ENCODE measurements at regions not wholly inside any gene's neighbourhood (a gene's known extent, or its start where the extent isn't known, plus 50 kb on each side); places are given as distances from the start of the nearest gene placed in this dataset.

GRCh38 chr2:4972472-4972871 is 719.7 kb upstream of the SOX11 start:
- Histone ChIP-seq H3K4me1 (ENCODE audit: insufficient read depth, low read length, poor library complexity, severe bottlenecking) (no peaks in the 10 kb centered on the region), H3F3A (ENCODE audit: low read depth) (no peaks in the 10 kb centered on the region), H3K9ac (ENCODE audit: low read depth, low read length, poor library complexity, severe bottlenecking) (no peak overlapping the region), H2AFZ (ENCODE audit: low read length) (no peak overlapping the region), H3K36me3 (ENCODE audit: insufficient read depth, low read length) (no peaks in the 10 kb centered on the region), H3K9me3 (ENCODE audit: insufficient read depth, low read depth, low read length) (0 out of 2 replicates have a peak, but pooled peaks cover 5% of the 10 kb centered on the region), H3K4me2 (ENCODE audit: low read depth, low read length, poor library complexity, severe bottlenecking) (no peak overlapping the region), H3K27me3 (ENCODE audit: insufficient read depth, low read length, poor library complexity, severe bottlenecking) (no peaks in the 10 kb centered on the region), H3K4me3 (ENCODE audit: low read length, poor library complexity, severe bottlenecking) (no peak overlapping the region), H4K20me1 (ENCODE audit: insufficient read depth, low read length, poor library complexity, severe bottlenecking) (no peaks in the 10 kb centered on the region), H3K9me2 (replicated peaks; ENCODE audit: low read depth, low read length) (no peaks in the 10 kb centered on the region), H3K79me2 (ENCODE audit: insufficient read depth, low read length) (no peaks in the 10 kb centered on the region)
- no peak for TF ChIP-seq CTCF (conservative IDR thresholded peaks at IDR 0.05; ENCODE audit: low read length)
- TF ChIP-seq EZH2phosphoT487 (IDR thresholded peaks at IDR 0.05; ENCODE audit: borderline replicate concordance), result no peak

DNA sequence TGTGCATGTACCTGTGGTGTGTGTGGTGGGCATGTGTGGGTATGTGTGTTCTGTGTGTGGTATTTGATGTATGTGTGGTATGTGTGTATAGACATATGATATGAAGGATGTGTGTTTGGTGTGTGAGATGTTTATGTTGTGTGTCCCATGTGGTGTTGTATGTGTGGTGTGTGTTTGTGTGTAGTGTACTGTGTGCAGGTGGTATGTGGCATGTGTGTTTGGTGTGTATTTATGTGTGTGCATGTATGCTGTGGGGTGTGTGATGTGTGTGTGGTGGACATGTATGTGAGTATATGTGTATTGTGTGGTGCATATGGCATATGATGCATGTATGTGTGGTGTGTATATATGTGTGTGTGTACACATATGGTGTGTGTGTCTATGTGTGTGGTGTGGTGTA is 718.8 kb upstream of the SOX11 start:
- Histone ChIP-seq H3K4me2 (ENCODE audit: low read depth, low read length, poor library complexity, severe bottlenecking) (no peak overlapping the region), H2AFZ (ENCODE audit: low read length) (no peak overlapping the region), H3K9ac (ENCODE audit: low read depth, low read length, poor library complexity, severe bottlenecking) (no peak overlapping the region), H3K4me1 (ENCODE audit: insufficient read depth, low read length, poor library complexity, severe bottlenecking) (no peaks in the 10 kb centered on the region), H4K20me1 (ENCODE audit: insufficient read depth, low read length, poor library complexity, severe bottlenecking) (no peaks in the 10 kb centered on the region), H3F3A (ENCODE audit: low read depth) (no peaks in the 10 kb centered on the region), H3K79me2 (ENCODE audit: insufficient read depth, low read length) (no peaks in the 10 kb centered on the region), H3K27me3 (ENCODE audit: insufficient read depth, low read length, poor library complexity, severe bottlenecking) (no peaks in the 10 kb centered on the region), H3K36me3 (ENCODE audit: insufficient read depth, low read length) (no peaks in the 10 kb centered on the region), H3K4me3 (ENCODE audit: low read length, poor library complexity, severe bottlenecking) (no peak overlapping the region), H3K9me2 (replicated peaks; ENCODE audit: low read depth, low read length) (no peaks in the 10 kb centered on the region), H3K9me3 (ENCODE audit: insufficient read depth, low read depth, low read length) (0 out of 2 replicates have a peak, but pooled peaks cover 5% of the 10 kb centered on the region)
- no peak for TF ChIP-seq EZH2phosphoT487 (IDR thresholded peaks at IDR 0.05; ENCODE audit: borderline replicate concordance)
- TF ChIP-seq CTCF (conservative IDR thresholded peaks at IDR 0.05; ENCODE audit: low read length), result no peak

- Histone ChIP-seq H3K9ac (ENCODE audit: low read depth, low read length, poor library complexity, severe bottlenecking) (no peak overlapping the region), H4K20me1 (ENCODE audit: insufficient read depth, low read length, poor library complexity, severe bottlenecking) (no peaks in the 10 kb centered on the region), H3K36me3 (ENCODE audit: insufficient read depth, low read length) (no peaks in the 10 kb centered on the region), H3K4me3 (ENCODE audit: low read length, poor library complexity, severe bottlenecking) (no peak overlapping the region), H3K9me2 (replicated peaks; ENCODE audit: low read depth, low read length) (no peaks in the 10 kb centered on the region), H2AFZ (ENCODE audit: low read length) (no peak overlapping the region), H3K9me3 (ENCODE audit: insufficient read depth, low read depth, low read length) (0 out of 2 replicates have a peak, but pooled peaks cover 5% of the 10 kb centered on the region), H3K27me3 (ENCODE audit: insufficient read depth, low read length, poor library complexity, severe bottlenecking) (no peaks in the 10 kb centered on the region), H3F3A (ENCODE audit: low read depth) (no peaks in the 10 kb centered on the region), H3K4me1 (ENCODE audit: insufficient read depth, low read length, poor library complexity, severe bottlenecking) (no peaks in the 10 kb centered on the region), H3K4me2 (ENCODE audit: low read depth, low read length, poor library complexity, severe bottlenecking) (no peak overlapping the region), H3K79me2 (ENCODE audit: insufficient read depth, low read length) (no peaks in the 10 kb centered on the region)
- TF ChIP-seq CTCF (conservative IDR thresholded peaks at IDR 0.05; ENCODE audit: low read length) (no peak), EZH2phosphoT487 (IDR thresholded peaks at IDR 0.05; ENCODE audit: borderline replicate concordance) (no peak)
These were observed 718.2 kb upstream of the SOX11 start for GRCh38 chr2:4973973-4974372.
